ENCODE measurements at regions not wholly inside any gene's neighbourhood (a gene's known extent, or its start where the extent isn't known, plus 50 kb on each side); places are given as distances from the start of the nearest gene placed in this dataset.

- no peak overlapping the region for H3K4me2 ChIP-seq (ENCODE audit: extremely low read depth, insufficient read depth, low read length)
- H3K27ac ChIP-seq (ENCODE audit: insufficient read depth, low read length) = no peak overlapping the region
- H3K4me1 ChIP-seq (ENCODE audit: control insufficient read depth, extremely low read depth, insufficient read depth, low read length) = no peaks in the 10 kb centered on the region
- H2AFZ ChIP-seq (ENCODE audit: low read length) = no peak overlapping the region
- no peak overlapping the region for H3K9ac ChIP-seq (ENCODE audit: insufficient read depth, low read length)
- TF ChIP-seq EZH2 (IDR thresholded peaks at IDR 0.05; ENCODE audit: low read length, missing control alignments) = no peak
- TF ChIP-seq CTCF (conservative IDR thresholded peaks at IDR 0.05 in 1 of 2, IDR thresholded peaks at IDR 0.05 in 1 of 2; ENCODE audit: low read depth in 1 of 2, low read length in 2 of 2) = no peak
- H3K27me3 ChIP-seq (ENCODE audit: control insufficient read depth, insufficient read depth, low read length) = no peaks in the 10 kb centered on the region
- H4K20me1 ChIP-seq (ENCODE audit: control insufficient read depth, extremely low read depth, insufficient read depth, low read length) = no peaks in the 10 kb centered on the region
- no peak for DNase-seq (ENCODE audit: low read depth in 2 of 2)
- H3K79me2 ChIP-seq (ENCODE audit: control insufficient read depth, insufficient read depth, low read length) = no peaks in the 10 kb centered on the region
- no peak overlapping the region for H3K4me3 ChIP-seq (replicated peaks in 1 of 4; ENCODE audit: control extremely low read depth in 1 of 4, insufficient read depth in 1 of 4, low read depth in 3 of 4, low read length in 4 of 4)
- H3K9me3 ChIP-seq (ENCODE audit: control insufficient read depth, insufficient read depth, low read depth, low read length) = no peaks in the 10 kb centered on the region
- no peaks in the 10 kb centered on the region for H3K36me3 ChIP-seq (ENCODE audit: control insufficient read depth, insufficient read depth, low read length)
Measured at GRCh38 chr10:108249940-108250339, 1085.4 kb upstream of the SORCS1 start.

GRCh38 chr10:108244443-108245228 lies 1080.1 kb upstream of the SORCS1 start:
- TF ChIP-seq EZH2 (IDR thresholded peaks at IDR 0.05; ENCODE audit: low read length, missing control alignments) (no peak), CTCF (conservative IDR thresholded peaks at IDR 0.05 in 1 of 2, IDR thresholded peaks at IDR 0.05 in 1 of 2; ENCODE audit: low read depth in 1 of 2, low read length in 2 of 2) (no peak)
- no peak overlapping the region for H3K4me2 ChIP-seq (ENCODE audit: extremely low read depth, insufficient read depth, low read length)
- no peaks in the 10 kb centered on the region for H3K27me3 ChIP-seq (ENCODE audit: control insufficient read depth, insufficient read depth, low read length)
- H3K79me2 ChIP-seq (ENCODE audit: control insufficient read depth, insufficient read depth, low read length) = no peaks in the 10 kb centered on the region
- H3K4me1 ChIP-seq (ENCODE audit: control insufficient read depth, extremely low read depth, insufficient read depth, low read length) = no peaks in the 10 kb centered on the region
- H3K4me3 ChIP-seq (replicated peaks in 1 of 4; ENCODE audit: control extremely low read depth in 1 of 4, insufficient read depth in 1 of 4, low read depth in 3 of 4, low read length in 4 of 4) = no peak overlapping the region
- H3K9me3 ChIP-seq (ENCODE audit: control insufficient read depth, insufficient read depth, low read depth, low read length) = no peaks in the 10 kb centered on the region
- no peaks in the 10 kb centered on the region for H4K20me1 ChIP-seq (ENCODE audit: control insufficient read depth, extremely low read depth, insufficient read depth, low read length)
- no peak for DNase-seq (ENCODE audit: low read depth in 2 of 2)
- no peak overlapping the region for H3K27ac ChIP-seq (ENCODE audit: insufficient read depth, low read length)
- H3K9ac ChIP-seq (ENCODE audit: insufficient read depth, low read length) = no peak overlapping the region
- H3K36me3 ChIP-seq (ENCODE audit: control insufficient read depth, insufficient read depth, low read length) = no peaks in the 10 kb centered on the region
- H2AFZ ChIP-seq (ENCODE audit: low read length) = no peak overlapping the region

- no peaks in the 10 kb centered on the region for H3K4me1 ChIP-seq (ENCODE audit: control insufficient read depth, extremely low read depth, insufficient read depth, low read length)
- H4K20me1 ChIP-seq (ENCODE audit: control insufficient read depth, extremely low read depth, insufficient read depth, low read length) = no peaks in the 10 kb centered on the region
- DNase-seq (ENCODE audit: low read depth in 2 of 2) = no peak
- no peak overlapping the region for H3K27ac ChIP-seq (ENCODE audit: insufficient read depth, low read length)
- TF ChIP-seq CTCF (conservative IDR thresholded peaks at IDR 0.05 in 1 of 2, IDR thresholded peaks at IDR 0.05 in 1 of 2; ENCODE audit: low read depth in 1 of 2, low read length in 2 of 2) (no peak), EZH2 (IDR thresholded peaks at IDR 0.05; ENCODE audit: low read length, missing control alignments) (no peak)
- no peaks in the 10 kb centered on the region for H3K9me3 ChIP-seq (ENCODE audit: control insufficient read depth, insufficient read depth, low read depth, low read length)
- no peaks in the 10 kb centered on the region for H3K79me2 ChIP-seq (ENCODE audit: control insufficient read depth, insufficient read depth, low read length)
- no peaks in the 10 kb centered on the region for H3K27me3 ChIP-seq (ENCODE audit: control insufficient read depth, insufficient read depth, low read length)
- no peak overlapping the region for H3K4me2 ChIP-seq (ENCODE audit: extremely low read depth, insufficient read depth, low read length)
- H3K4me3 ChIP-seq (replicated peaks in 1 of 4; ENCODE audit: control extremely low read depth in 1 of 4, insufficient read depth in 1 of 4, low read depth in 3 of 4, low read length in 4 of 4) = no peak overlapping the region
- H2AFZ ChIP-seq (ENCODE audit: low read length) = no peak overlapping the region
- H3K9ac ChIP-seq (ENCODE audit: insufficient read depth, low read length) = no peak overlapping the region
- no peaks in the 10 kb centered on the region for H3K36me3 ChIP-seq (ENCODE audit: control insufficient read depth, insufficient read depth, low read length)
Measured at GRCh38 chr10:108241166-108241565, 1076.7 kb upstream of the SORCS1 start.

All from fibroblast of lung (primary cell).